Lower leg skin (tissue), 3 donors: ENCODE measurements at regions not wholly inside any gene's neighbourhood (a gene's known extent, or its start where the extent isn't known, plus 50 kb on each side); places are given as distances from the start of the nearest gene placed in this dataset.

Experiments used
- CTCF ChIP-seq, 3 donors: fragments of 450-650 bp; IDR thresholded peaks; one replicate each; pipeline ENCODE4 v1.5.1; 2016; ENCODE audit warnings: antibody characterized with exemption in 3 of 3, mild to moderate bottlenecking in 3 of 3, moderate library complexity in 2 of 3
- POLR2A ChIP-seq, 2 donors: fragments of 450-650 bp; IDR thresholded peaks; one replicate each; pipeline ENCODE4 v1.6.1; 2016 to 2017; ENCODE audit warnings: antibody characterized with exemption in 2 of 2, mild to moderate bottlenecking in 1 of 2, moderate library complexity in 1 of 2

- TF ChIP-seq CTCF (IDR thresholded peaks at IDR 0.05) = no peak
- TF ChIP-seq POLR2A (IDR thresholded peaks at IDR 0.05) = no peak
Observed at GRCh38 chrX:65920620-65921019, 119.3 kb downstream of the VSIG4 start.
